Panc1 (cell line): ENCODE measurements at regions not wholly inside any gene's neighbourhood (a gene's known extent, or its start where the extent isn't known, plus 50 kb on each side); places are given as distances from the start of the nearest gene placed in this dataset.
"Not testable (repeated sequence)": the region's sequence is repeated elsewhere in the genome, so short reads cannot be mapped to it uniquely, and the experiment has no call there.

Source experiments
- ATAC-seq: fragments of 200-7000 bp; cut with Tn5 transposase; 2 replicates; pipeline ENCODE4 v1.9.1; 2020; ENCODE audit warnings: mild to moderate bottlenecking, moderate library complexity
- BruUV-seq: library from RNA; stranded (reverse); fragments of 400-500 nt; replicated peaks from 2 replicates; lab custom pipeline; 2021; lab: Mats Ljungman, UMichigan
- CTCF ChIA-PET: fragments of 300-600 bp; sonication (Branson Sonifier 250); formaldehyde crosslinking; loops from one replicate; lab custom pipeline; 2022; ENCODE audit warnings: antibody characterized with exemption; lab: Charles Lee
- POLR2A ChIA-PET: fragments of 300-600 bp; sonication (Branson Sonifier 250); formaldehyde crosslinking; loops from one replicate; lab custom pipeline; 2022; ENCODE audit warnings: antibody characterized with exemption; lab: Charles Lee
- DNase-seq: peaks from one replicate; pipeline ENCODE4 v3.0.0-alpha.2; 2010; ENCODE audit warnings: low read depth, low spot score
- H3K27ac ChIP-seq: 2 replicates; pipeline ENCODE4 v1.5.1; 2011; ENCODE audit warnings: mild to moderate bottlenecking, low read length, inconsistent platforms
- H3K27me3 ChIP-seq: fragments of 200-500 bp; sonication (Bioruptor generic); 2 replicates; pipeline ENCODE4 v1.6.0; 2014; ENCODE audit warnings: low read length, inconsistent platforms; ENCODE audit not compliant: control insufficient read depth, insufficient read depth
- H3K36me3 ChIP-seq: fragments of 200-500 bp; sonication (Bioruptor generic); 2 replicates; pipeline ENCODE4 v1.5.1; 2014; ENCODE audit warnings: inconsistent platforms, mild to moderate bottlenecking, low read length, moderate library complexity; ENCODE audit not compliant: control insufficient read depth, insufficient read depth
- H3K4me1 ChIP-seq: 2 replicates; pipeline ENCODE4 v1.5.1; 2011; ENCODE audit warnings: inconsistent platforms, mild to moderate bottlenecking, low read length, moderate library complexity; ENCODE audit not compliant: control insufficient read depth, insufficient read depth
- H3K4me3 ChIP-seq, 2 experiments: 2 replicates each; pipeline ENCODE4 v1.5.1; 2011 to 2012; ENCODE audit warnings: low read depth in 2 of 2, low read length in 2 of 2, mild to moderate bottlenecking in 2 of 2, inconsistent platforms in 1 of 2, moderate library complexity in 1 of 2
- H3K9me3 ChIP-seq: fragments of 200-500 bp; sonication (Bioruptor generic); 2 replicates; pipeline ENCODE4 v1.5.1; 2014; ENCODE audit warnings: low read depth, mild to moderate bottlenecking, inconsistent platforms, low read length, moderate library complexity; ENCODE audit not compliant: control insufficient read depth, insufficient read depth
- CTCF ChIP-seq: fragments of 450-650 bp; IDR thresholded peaks from 2 replicates; pipeline ENCODE4 v1.5.1; 2017; ENCODE audit warnings: mild to moderate bottlenecking
- POLR2AphosphoS5 ChIP-seq: IDR thresholded peaks from 2 replicates; pipeline ENCODE4 v1.6.1; 2012; ENCODE audit warnings: mild to moderate bottlenecking, low read depth, low read length, moderate library complexity
- REST ChIP-seq, 2 experiments: IDR thresholded peaks; 2 replicates each; pipeline ENCODE4 v1.6.1; 2011 to 2012; ENCODE audit warnings: low read depth in 2 of 2, control low read depth in 1 of 2, low read length in 1 of 2, mild to moderate bottlenecking in 1 of 2, moderate library complexity in 1 of 2; ENCODE audit not compliant: insufficient read depth in 1 of 2
- SIN3A ChIP-seq: IDR thresholded peaks from 2 replicates; pipeline ENCODE4 v1.6.1; 2012; ENCODE audit warnings: low read depth, mild to moderate bottlenecking, low read length, moderate library complexity, borderline replicate concordance; ENCODE audit not compliant: insufficient read depth
- TCF7L2 ChIP-seq: IDR thresholded peaks from 2 replicates; pipeline ENCODE4 v1.6.1; 2011; ENCODE audit warnings: mild to moderate bottlenecking, low read depth, low read length, inconsistent platforms
- in situ Hi-C: cut with HindIII; loops from 2 replicates; pipeline ENCODE4 v1.10.0; 2016; ENCODE audit warnings: low sequenced_read_pairs, low pct_unique_long_range_greater_than_20kb
- intact Hi-C: fragments of 100-400 bp; cut with micrococcal nuclease; formaldehyde crosslinking; loops from one replicate; pipeline ENCODE4 v1.10.0; 2022; ENCODE audit not compliant: unreplicated experiment

- intact Hi-C loops (no loop called here), in situ Hi-C loops (no loop called here)
- DNase-seq (no peak), ATAC-seq (no peak)
- no peak overlapping the region for H3K27ac ChIP-seq
- no peaks in the 10 kb centered on the region for H3K4me1 ChIP-seq
- ChIA-PET POLR2A (no interaction called here), CTCF (no interaction called here)
- no peak overlapping the region for H3K4me3 ChIP-seq
- H3K36me3 ChIP-seq = no peaks in the 10 kb centered on the region
- no TSS peak for BruUV-seq
- no peaks in the 10 kb centered on the region for H3K27me3 ChIP-seq
- no peaks in the 10 kb centered on the region for H3K9me3 ChIP-seq
- TF ChIP-seq TCF7L2 (no peak), REST (IDR thresholded peaks at IDR 0.05; ENCODE audit: insufficient read depth in 1 of 2, low read depth in 2 of 2, low read length in 1 of 2) (no peak), SIN3A (no peak), CTCF (no peak), POLR2AphosphoS5 (no peak)
Measured at GRCh38 chr3:69658514-69659140, 80.6 kb upstream of the MITF start.

- H3K36me3 ChIP-seq, ATAC-seq, intact Hi-C loops, H3K4me1 ChIP-seq, H3K27me3 ChIP-seq, H3K27ac ChIP-seq, H3K9me3 ChIP-seq, in situ Hi-C loops, POLR2A ChIA-PET, H3K4me3 ChIP-seq, BruUV-seq, DNase-seq: not testable (repeated sequence)
- CTCF ChIA-PET = interaction anchor here (0.6 kb wide), 1 partner anchor 324 kb away, joined by 13 read pairs; no protein-coding TSS in a partner anchor
Measured at GRCh38 chr3:69657030-69657429, 82.2 kb upstream of the MITF start.

GRCh38 chr3:69651765-69652164 is 87.5 kb upstream of the MITF start:
- ChIA-PET POLR2A (no interaction called here), CTCF (no interaction called here)
- in situ Hi-C loops (no loop called here), intact Hi-C loops (no loop called here)
- DNase-seq (no peak), ATAC-seq (no peak)
- Histone ChIP-seq H3K4me3 (no peak overlapping the region), H3K27ac (no peak overlapping the region), H3K4me1 (no peaks in the 10 kb centered on the region), H3K27me3 (no peaks in the 10 kb centered on the region), H3K9me3 (no peaks in the 10 kb centered on the region), H3K36me3 (no peaks in the 10 kb centered on the region)
- TF ChIP-seq SIN3A (no peak), TCF7L2 (no peak), POLR2AphosphoS5 (no peak), REST (IDR thresholded peaks at IDR 0.05; ENCODE audit: insufficient read depth in 1 of 2, low read depth in 2 of 2, low read length in 1 of 2) (no peak), CTCF (no peak)
- no TSS peak for BruUV-seq
